BE2C (cell line): ENCODE measurements at regions not wholly inside any gene's neighbourhood (a gene's known extent, or its start where the extent isn't known, plus 50 kb on each side); places are given as distances from the start of the nearest gene placed in this dataset.

Experiments
- DNase-seq: peaks from one replicate; pipeline ENCODE4 v3.0.0-alpha.2; 2020
- H3K27me3 ChIP-seq: fragments of 250-450 bp; sonication (Bioruptor Pico); 2 replicates; pipeline ENCODE4 v1.5.1; 2020; ENCODE audit warnings: mild to moderate bottlenecking
- H3K36me3 ChIP-seq: fragments of 250-450 bp; sonication (Bioruptor Pico); 2 replicates; pipeline ENCODE4 v1.5.1; 2020; ENCODE audit warnings: mild to moderate bottlenecking
- H3K4me1 ChIP-seq: fragments of 250-450 bp; sonication (Bioruptor Pico); 2 replicates; pipeline ENCODE4 v1.5.1; 2020
- H3K4me3 ChIP-seq: 2 replicates; pipeline ENCODE4 v1.5.1; 2011; ENCODE audit warnings: low read depth, low read length
- H3K9me3 ChIP-seq: fragments of 250-450 bp; sonication (Bioruptor Pico); 2 replicates; pipeline ENCODE4 v1.5.1; 2020
- TF ChIP-seq, protein P1 (sequence below): IDR thresholded peaks from 2 replicates; pipeline ENCODE4 v1.5.1; 2012; ENCODE audit warnings: mild to moderate bottlenecking, low read depth, low read length

DNA sequence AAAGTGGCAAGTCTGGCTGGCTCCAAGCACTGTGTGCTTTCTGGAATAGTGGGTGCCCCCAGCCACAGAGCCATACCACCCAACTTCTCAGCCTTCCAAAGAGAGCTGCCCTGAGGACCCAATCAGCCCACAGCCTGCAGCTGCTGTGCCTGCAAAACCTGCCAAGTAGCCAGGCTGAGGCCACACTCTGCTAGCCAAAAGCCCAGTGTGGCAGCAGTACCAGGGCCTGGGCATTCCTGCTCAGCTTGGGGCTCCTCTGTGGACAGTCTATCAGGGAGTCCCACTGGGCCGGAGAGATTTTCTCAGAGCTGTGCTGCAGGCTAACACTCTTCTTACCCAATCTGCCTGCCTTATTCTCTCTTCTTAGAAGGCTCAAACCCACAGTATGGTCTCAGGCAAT, 136.5 kb downstream of the TPRA1 start:
- Histone ChIP-seq H3K27me3 (no peaks in the 10 kb centered on the region), H3K9me3 (no peaks in the 10 kb centered on the region), H3K36me3 (no peaks in the 10 kb centered on the region), H3K4me1 (peaks cover 12% of the 10 kb centered on the region), H3K4me3 (no peak overlapping the region)
- TF ChIP-seq, protein P1, sequence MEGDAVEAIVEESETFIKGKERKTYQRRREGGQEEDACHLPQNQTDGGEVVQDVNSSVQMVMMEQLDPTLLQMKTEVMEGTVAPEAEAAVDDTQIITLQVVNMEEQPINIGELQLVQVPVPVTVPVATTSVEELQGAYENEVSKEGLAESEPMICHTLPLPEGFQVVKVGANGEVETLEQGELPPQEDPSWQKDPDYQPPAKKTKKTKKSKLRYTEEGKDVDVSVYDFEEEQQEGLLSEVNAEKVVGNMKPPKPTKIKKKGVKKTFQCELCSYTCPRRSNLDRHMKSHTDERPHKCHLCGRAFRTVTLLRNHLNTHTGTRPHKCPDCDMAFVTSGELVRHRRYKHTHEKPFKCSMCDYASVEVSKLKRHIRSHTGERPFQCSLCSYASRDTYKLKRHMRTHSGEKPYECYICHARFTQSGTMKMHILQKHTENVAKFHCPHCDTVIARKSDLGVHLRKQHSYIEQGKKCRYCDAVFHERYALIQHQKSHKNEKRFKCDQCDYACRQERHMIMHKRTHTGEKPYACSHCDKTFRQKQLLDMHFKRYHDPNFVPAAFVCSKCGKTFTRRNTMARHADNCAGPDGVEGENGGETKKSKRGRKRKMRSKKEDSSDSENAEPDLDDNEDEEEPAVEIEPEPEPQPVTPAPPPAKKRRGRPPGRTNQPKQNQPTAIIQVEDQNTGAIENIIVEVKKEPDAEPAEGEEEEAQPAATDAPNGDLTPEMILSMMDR: no peak
- DNase-seq: peak; percentile 5

DNA sequence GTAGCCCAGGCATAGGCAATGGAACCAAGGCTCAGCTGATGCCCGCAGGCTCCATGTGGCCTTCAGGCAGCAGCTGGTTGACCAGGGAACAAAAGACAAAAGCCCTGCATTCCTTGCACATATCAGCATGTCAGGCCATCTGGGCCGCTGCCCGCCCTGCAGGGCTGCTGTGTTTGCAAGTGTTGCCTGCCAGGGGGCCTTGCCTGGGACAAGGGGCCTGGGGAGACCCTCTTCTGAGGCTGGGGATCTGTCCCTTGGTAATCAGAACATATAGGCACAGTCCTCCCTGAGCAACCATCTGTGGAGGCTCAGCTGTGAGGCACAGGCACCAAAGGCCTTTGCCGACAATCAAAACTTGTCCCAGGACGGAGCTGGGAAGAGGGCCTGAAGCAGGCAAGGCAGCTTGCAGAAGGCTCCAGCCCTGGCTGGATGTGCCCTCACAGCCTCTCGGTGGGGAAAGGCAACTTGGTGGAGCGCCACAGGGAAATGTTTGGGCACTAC, 138.2 kb downstream of the TPRA1 start:
- TF ChIP-seq, protein P1: no peak
- no peaks in the 10 kb centered on the region for H3K27me3 ChIP-seq
- peaks cover 12% of the 10 kb centered on the region for H3K4me1 ChIP-seq

DNA sequence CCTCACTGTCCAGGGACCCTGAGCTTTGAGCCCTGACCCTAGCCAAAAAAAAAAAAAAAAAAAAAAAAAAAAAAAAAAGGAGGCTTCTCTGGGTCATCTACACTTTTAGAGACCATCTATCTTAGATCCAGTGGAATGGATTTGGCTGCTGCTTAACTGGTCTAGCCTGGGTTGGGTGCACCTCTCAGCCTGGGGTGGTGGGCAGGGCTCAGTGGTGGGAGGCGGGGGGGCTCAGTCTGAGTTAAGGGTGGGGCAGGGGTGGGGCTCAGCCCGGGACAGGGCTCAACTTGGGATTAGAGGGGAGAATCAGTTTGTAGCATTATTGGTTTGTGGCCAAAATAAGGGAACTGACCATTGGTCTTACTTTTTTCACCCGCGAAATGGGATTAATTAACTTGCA, 139.2 kb downstream of the TPRA1 start:
- Histone ChIP-seq H3K9me3 (no peaks in the 10 kb centered on the region), H3K4me3 (no peak overlapping the region), H3K27me3 (no peaks in the 10 kb centered on the region), H3K4me1 (peaks cover 9% of the 10 kb centered on the region), H3K36me3 (no peaks in the 10 kb centered on the region)
- TF ChIP-seq, protein P1: no peak
- peak; percentile 1 for DNase-seq

More for the DNA sequence above, 138.2 kb downstream of the TPRA1 start:
- no peak overlapping the region for H3K4me3 ChIP-seq
- DNase-seq: peak; percentile 17
- H3K36me3 ChIP-seq: no peaks in the 10 kb centered on the region
- no peaks in the 10 kb centered on the region for H3K9me3 ChIP-seq

DNA sequence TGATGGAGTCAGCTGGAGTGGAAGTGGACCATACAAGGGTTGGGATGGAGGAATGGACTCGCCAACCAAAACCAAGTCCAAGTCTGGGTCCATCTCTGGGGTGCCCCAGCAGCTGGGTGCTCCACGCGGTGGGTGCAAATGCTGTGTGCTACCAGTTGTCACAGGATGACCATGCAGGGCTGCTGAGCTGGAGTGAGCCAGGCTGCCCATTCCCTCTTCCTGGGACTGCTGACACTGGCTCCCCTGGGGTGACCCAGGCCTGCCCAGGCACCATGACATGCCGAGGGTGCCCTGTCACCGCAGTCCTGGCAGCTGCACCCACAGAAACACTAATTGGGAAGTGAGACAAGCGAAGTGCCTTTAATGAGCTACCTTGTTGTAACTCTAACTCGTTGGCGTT, 140.2 kb downstream of the TPRA1 start:
- Histone ChIP-seq H3K9me3 (no peaks in the 10 kb centered on the region), H3K4me1 (peaks cover 4% of the 10 kb centered on the region; the same call in 1 of the 2 replicates), H3K27me3 (no peaks in the 10 kb centered on the region), H3K4me3 (no peak overlapping the region), H3K36me3 (no peaks in the 10 kb centered on the region)
- peak; percentile 0 for DNase-seq
- TF ChIP-seq, protein P1: no peak

DNA sequence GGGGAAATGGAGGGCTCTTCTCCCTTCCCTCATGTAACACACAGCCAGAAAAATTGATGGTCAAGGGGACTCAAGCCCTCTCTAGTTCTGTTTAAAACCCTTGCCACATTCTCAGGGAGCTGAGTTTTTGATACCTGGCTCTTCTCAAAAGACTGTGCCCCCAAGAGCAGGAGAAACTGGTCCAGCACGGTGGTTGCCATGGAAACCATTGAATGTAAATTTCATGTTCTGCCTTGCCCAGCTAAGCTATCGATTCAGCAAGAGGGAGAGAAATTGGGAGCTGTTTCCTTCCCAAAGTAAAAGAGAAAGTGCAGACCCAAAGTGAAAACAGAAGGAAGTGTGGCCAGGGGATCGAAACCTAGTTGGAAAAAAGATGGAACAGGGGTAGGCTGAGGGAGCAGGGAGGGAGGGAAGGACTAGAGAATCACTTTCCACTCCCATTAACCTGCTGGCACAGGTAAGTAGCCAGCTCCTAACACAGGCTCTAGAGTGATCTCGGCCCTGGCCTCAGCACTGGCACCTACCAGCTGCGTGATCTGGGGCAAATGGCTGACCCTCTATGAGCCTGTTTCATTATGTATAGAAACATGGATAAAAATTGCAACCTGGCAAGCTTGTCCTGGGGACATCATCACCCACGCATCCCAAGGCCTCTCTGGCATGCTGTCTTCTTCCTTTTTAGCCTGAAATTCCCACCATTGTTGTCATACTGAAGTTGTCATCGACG, 140.9 kb downstream of the TPRA1 start:
- Histone ChIP-seq H3K4me3 (no peak overlapping the region), H3K36me3 (no peaks in the 10 kb centered on the region), H3K9me3 (no peaks in the 10 kb centered on the region), H3K4me1 (no peaks in the 10 kb centered on the region), H3K27me3 (no peaks in the 10 kb centered on the region)
- TF ChIP-seq, protein P1: no peak
- no peak for DNase-seq

DNA sequence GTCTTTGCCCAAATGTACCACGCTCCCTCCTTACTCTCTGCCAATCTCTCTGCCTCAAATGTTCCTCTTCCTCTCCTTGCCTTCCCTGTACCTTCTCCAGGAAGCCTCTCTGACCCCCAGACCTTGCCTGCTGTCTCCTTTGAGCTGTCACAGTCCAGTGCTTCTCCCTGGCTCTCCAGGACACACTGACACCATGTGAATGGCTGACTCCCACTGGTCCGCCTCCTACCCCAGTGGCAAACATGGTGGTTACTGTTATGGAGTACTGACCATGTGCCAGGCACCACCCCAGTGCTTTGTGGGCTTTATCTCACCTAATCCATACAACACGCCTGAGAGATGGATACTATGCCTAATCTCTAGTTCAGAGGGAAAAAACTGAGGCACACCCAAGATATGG, 141.9 kb downstream of the TPRA1 start:
- H3K27me3 ChIP-seq: no peaks in the 10 kb centered on the region
- no peak overlapping the region for H3K4me3 ChIP-seq
- DNase-seq: peak; percentile 4
- no peaks in the 10 kb centered on the region for H3K4me1 ChIP-seq
- H3K36me3 ChIP-seq: no peaks in the 10 kb centered on the region
- TF ChIP-seq, protein P1: no peak
- no peaks in the 10 kb centered on the region for H3K9me3 ChIP-seq
